ENCODE measurements at regions not wholly inside any gene's neighbourhood (a gene's known extent, or its start where the extent isn't known, plus 50 kb on each side); places are given as distances from the start of the nearest gene placed in this dataset.

DNA sequence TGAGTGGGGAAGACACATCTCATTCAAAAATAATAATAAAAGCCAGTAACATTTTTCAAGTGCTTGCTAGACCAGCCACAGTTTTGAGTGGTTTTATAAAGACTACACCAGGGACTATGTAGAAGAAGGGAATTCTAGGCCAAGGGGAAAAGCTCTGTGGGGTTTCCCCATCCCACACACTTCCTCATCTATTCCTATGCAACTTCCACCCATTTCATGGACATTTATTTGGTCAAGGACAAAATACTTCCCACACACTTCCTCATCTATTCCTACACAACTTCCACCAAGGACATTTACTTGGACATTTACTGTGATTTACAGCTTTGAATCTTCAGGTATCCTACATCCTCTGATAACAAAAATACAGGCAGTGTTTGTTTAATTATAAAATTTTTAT, 86.5 kb upstream of the KLF3 start:
- TF ChIP-seq, protein P1, sequence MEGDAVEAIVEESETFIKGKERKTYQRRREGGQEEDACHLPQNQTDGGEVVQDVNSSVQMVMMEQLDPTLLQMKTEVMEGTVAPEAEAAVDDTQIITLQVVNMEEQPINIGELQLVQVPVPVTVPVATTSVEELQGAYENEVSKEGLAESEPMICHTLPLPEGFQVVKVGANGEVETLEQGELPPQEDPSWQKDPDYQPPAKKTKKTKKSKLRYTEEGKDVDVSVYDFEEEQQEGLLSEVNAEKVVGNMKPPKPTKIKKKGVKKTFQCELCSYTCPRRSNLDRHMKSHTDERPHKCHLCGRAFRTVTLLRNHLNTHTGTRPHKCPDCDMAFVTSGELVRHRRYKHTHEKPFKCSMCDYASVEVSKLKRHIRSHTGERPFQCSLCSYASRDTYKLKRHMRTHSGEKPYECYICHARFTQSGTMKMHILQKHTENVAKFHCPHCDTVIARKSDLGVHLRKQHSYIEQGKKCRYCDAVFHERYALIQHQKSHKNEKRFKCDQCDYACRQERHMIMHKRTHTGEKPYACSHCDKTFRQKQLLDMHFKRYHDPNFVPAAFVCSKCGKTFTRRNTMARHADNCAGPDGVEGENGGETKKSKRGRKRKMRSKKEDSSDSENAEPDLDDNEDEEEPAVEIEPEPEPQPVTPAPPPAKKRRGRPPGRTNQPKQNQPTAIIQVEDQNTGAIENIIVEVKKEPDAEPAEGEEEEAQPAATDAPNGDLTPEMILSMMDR (IDR thresholded peaks at IDR 0.05) = no peak
- TF ChIP-seq POLR2A (IDR thresholded peaks at IDR 0.05) = no peak
- TF ChIP-seq POLR2AphosphoS5 (IDR thresholded peaks at IDR 0.05) = no peak

Data from breast epithelium (tissue), 3 donors.